Superior temporal gyrus (tissue), 1 donor: ENCODE measurements at regions not wholly inside any gene's neighbourhood (a gene's known extent, or its start where the extent isn't known, plus 50 kb on each side); places are given as distances from the start of the nearest gene placed in this dataset.

Experiments
- DNase-seq: peaks from one replicate; pipeline ENCODE4 v3.0.0-alpha.2; 2016; ENCODE audit errors: extremely low spot score

GRCh38 chr7:12074889-12075288, 136.2 kb upstream of the TMEM106B start:
- no peak for DNase-seq

GRCh38 chr7:12080006-12080405, 131.1 kb upstream of the TMEM106B start:
- no peak for DNase-seq

GRCh38 chr7:12085516-12085915, 125.6 kb upstream of the TMEM106B start:
- no peak for DNase-seq

DNA sequence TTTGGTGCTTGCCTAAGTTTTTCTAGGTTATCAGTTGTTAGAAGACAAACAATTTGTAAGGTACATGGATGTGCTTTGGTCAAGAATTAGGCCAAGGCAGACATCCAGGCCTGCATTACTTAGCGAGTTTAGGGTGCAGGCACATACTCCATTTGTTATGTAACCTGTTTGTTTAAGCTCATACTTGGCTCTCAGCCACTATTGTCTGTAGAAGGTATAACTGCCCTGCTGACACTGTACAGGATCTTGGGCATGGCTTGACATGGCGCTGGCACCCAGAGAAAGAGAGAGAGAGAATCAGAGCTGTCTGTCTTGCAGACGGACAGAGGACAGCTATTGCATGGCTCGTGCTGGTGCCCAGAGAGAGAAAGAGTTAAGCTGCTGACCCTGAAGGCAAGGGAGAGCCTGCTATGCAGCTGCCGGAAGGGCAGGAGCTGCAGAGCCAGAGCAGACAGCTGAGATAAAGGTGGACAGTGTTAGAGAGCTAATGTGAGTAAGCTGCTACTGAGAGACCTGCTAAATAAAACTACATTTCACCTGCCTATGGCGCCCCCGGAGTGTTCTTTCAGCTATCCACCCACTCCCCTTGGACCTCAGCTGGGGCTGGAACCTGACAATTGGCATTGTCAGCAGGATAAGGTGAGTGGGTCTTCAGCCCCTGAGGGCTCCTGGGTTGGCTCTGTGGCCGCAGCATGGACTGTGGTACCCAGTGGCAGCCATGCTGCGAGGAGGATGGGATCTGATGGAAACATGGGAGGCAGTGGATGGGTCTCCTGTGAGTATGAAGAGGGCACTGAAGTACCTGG, 120.9 kb upstream of the TMEM106B start:
- no peak for DNase-seq

DNA sequence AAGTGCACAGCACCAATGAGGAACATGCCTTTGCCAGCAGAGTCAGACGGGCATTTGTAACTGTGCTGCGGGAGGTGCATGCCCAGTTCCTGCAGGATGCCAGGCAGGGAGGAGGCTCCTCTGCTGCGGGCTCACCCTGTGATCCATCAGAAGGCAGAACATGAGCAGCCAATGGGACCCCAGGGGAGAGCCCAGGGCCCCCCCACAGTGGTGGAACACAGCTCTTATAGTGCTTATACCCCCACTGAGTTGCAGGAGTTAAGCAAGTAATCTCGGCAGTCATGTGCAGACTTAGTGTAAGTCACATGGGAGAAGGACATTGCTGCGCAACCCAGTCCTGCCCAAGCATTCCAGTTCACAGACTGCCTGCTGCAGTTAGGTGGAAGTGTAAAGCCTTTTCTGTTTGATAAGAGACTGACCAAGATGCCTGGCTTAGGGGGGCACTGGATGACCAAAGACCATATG, 120.3 kb upstream of the TMEM106B start:
- DNase-seq, result no peak

DNA sequence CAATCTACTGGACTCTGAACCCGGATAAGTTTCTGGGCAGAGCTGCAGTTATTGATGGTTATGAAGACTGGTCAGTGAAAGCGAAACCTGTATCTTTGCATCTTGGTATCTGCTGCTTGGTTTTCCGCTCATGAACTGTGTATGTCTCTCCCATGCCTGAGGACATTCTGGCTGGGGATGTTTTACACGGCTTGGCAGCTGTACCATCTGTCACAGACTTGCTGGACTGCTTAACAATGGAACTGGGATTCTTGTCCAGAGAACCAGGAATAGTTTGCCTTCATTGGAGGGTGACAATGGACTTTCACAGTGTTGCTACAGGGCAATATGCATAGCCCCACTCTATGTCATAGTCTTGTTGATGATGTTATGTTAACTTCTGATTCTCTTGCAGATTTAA, 119.9 kb upstream of the TMEM106B start:
- no peak for DNase-seq

- no peak for DNase-seq
Observed at GRCh38 chr7:12092499-12093130, 118.5 kb upstream of the TMEM106B start.

DNA sequence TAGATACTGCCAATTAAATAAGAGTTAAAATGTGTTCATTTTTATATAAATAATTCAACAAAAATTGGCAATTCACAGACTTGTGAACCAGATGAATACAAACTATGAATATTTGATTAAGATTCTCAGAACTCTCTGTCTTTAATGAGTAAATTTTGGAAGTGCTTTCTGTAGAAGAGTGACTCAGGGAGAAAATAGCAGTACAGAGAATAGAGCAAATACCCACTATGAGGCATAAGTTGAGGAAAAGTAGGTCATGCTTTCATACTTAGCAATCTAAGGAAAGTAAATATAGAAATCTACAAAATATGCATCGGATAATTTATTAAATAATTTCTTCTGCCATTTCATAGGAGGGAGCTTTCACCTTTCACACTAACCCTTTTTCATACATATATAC, 117.7 kb upstream of the TMEM106B start:
- no peak for DNase-seq

GRCh38 chr7:12094365-12094921, 116.7 kb upstream of the TMEM106B start:
- DNase-seq, result no peak

DNA sequence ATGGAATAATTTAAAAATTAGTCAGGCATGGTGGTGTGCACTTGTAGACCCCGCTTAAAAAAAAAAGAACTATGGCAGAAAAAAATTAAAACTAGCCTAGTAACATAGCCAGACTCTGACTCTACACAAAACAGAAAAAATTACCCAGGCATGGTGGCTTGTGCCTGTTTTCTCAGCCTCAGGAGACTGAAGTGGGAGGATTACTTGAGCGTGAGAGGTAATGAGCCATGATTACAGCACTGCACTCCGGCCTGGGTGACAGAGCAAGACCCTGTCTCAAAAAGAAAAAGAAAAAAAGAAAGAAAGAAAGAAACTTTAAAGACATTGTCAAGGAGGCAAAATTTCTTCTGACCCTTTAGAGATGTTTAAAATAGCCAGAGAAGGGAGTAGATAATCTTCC, 109.0 kb upstream of the TMEM106B start:
- DNase-seq, result no peak

GRCh38 chr7:12102527-12102926, 108.6 kb upstream of the TMEM106B start:
- DNase-seq, result no peak

DNA sequence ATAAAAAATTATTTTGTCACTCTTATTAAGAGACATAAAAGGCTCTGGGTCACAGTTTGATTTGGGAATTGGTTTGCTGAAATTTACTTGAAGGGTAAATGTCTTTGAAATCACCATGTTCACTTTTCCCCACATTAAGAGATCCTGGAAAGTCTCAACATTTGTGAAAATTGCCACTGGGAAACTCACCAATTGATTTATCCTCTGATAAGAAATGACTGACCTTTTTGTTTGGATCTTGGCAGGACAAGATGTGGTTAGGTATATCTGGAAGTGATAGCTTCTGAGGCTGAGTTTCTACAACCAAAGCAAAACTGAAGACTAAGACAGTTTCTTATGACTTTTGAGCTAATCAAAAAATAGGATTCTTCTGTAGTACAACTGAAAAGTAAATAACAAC, 107.1 kb upstream of the TMEM106B start:
- no peak for DNase-seq

DNA sequence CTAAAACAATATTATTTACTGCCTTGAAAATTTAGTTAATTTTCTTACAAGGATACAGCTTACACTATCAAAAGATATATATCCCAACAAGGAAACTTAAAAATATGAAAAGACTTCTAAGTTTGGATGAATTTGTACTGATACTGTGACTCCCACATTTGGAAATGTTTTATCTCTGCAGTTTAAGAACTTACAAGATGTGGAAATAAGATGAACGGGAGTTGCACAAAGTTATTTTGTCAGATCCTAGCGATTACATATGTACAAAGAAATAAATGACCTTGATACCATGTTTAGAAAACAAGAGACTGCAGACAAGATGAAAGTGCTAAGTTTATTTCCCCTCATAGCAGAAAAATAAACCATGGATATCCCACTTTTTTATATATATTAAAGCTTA, 103.7 kb upstream of the TMEM106B start:
- no peak for DNase-seq

- no peak for DNase-seq
Observed at GRCh38 chr7:12107841-12108254, 103.2 kb upstream of the TMEM106B start.

DNA sequence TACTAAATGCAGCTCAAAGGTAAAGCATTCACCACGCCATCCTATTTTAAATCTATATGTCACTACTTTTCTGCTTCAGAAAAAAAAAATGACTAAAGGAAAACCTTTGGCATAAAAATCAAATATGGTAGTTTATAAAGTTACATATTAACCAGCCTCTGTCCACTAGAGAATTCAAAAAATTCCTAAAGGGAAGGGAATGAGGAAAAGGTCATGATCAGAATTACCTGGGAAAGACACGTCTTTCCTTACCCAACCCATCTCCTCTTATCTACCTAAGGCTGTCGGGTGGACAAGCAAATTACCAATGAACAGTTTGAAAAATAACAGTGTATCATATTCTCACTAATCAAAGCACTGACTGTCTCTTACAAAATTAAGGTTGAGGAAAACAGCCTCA, 100.7 kb upstream of the TMEM106B start:
- DNase-seq, result no peak

- DNase-seq, result no peak
Observed at GRCh38 chr7:12111422-12112405, 99.4 kb upstream of the TMEM106B start.

DNA sequence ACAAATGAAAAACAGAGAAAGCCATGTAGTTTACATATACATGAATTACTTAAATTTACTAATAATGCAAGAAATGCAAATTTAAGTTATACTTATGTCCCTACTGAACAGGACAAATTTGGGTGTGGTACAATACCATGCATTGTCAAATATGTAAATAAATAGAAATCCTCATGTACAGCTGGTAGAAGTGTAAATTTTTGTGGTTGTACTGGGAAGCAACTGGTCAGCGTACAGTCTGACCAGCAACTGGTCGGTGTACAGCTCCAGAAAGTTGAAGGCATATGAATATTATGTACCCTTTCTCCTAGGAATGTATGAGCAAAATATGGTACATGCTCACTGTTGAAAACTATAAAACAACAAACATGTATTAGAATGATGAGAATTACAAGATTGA, 93.9 kb upstream of the TMEM106B start:
- no peak for DNase-seq

DNA sequence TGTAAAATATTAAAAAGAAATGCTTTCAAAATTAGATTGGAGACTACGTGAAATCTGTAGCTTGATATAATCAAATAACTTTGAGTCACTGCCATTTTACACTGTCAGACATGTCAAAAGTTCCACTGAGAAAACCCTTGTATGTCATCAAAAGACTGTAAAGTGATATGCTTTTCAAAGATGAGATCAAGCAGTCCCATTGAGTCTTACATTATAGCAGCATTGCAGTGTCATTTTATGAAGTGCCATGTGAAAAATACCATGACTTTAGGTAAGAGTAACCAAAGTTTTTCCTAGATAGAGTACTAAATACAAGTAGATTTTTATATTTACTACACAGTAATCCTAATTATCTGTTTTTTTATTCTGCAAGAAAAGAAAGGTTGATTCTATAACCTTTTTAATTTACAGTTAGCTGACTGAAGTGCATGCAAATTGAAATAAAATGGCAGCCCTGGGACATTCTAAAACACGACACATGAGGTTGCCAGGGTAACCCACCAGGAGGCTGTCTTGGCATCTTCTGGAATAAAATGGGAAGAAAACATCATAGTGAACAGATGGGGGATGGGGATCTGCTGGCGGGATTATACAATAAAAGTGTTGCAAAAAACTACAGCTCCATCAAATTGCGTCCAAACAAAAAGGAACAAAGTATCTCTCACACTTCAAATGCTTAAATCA, 91.3 kb upstream of the TMEM106B start:
- no peak for DNase-seq

DNA sequence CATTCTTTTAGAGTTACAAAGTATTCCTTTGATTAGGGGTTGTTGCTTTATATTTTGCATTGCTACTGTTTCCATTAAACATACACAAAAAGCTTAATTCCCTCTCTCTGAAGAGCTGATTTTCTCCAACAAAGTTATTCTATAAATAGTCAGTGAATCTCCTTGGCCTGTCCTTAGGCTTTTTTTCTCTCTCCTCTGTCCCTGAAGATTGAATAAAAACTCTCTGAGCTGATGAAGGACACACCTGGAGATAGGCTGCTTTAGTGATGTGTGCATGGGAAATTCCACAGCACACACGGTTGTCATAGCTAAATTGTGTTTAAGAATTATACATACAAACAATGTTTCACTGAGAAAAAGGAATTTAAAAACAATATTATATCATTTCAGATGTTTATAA, 90.5 kb upstream of the TMEM106B start:
- DNase-seq, result no peak

DNA sequence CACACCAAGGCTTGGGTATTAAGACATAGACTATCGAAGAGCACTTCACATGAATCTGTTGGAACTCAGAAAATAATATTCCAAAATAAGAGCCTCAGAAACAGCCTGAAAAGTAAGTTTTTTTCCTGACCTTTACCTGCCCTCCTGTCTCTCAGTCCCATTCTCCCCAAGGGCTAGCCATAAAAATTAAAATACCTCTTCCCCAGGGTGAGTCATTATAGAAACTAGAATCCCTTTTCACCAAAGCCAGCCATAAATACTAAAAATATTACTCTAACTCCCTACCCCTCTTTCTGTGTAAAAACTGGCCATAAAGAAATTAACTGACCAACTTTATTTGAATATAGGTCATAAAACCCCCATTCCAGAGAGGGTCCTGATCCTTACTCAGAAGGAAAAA, 87.9 kb upstream of the TMEM106B start:
- no peak for DNase-seq

DNA sequence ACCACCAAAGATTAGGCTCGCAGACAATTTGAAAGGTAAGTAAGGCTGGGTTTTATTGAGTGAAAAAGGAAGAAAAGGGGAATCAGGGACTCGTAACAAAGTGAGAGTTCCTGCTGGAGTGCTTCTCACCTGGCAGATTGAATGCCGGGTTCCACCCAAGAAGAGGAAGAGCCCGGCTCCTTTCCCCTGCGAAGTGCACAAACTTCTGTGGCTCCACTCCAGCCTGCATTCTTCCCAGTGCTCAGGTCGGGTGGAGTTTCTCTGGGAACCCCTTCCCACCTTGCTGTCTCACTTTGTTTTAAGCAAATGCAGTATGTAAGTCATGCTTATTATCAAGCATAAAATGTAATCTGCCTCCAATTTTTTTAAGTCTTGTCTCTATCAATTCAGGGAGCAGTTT, 87.1 kb upstream of the TMEM106B start:
- DNase-seq, result no peak
